ENCODE measurements at regions not wholly inside any gene's neighbourhood (a gene's known extent, or its start where the extent isn't known, plus 50 kb on each side); places are given as distances from the start of the nearest gene placed in this dataset.
"Not testable (repeated sequence)": the region's sequence is repeated elsewhere in the genome, so short reads cannot be mapped to it uniquely, and the experiment has no call there.

GRCh38 chr15:67925182-67925581 is 85.3 kb upstream of the RNU6-1 start:
- no peaks in the 10 kb centered on the region for H3K4me1 Mint-ChIP-seq
- H3K9me3 Mint-ChIP-seq = peaks cover 4% of the 10 kb centered on the region
- no peaks in the 10 kb centered on the region for H3K36me3 Mint-ChIP-seq (ENCODE audit: low read depth)
- no peaks in the 10 kb centered on the region for H3K27me3 Mint-ChIP-seq
- ChIA-PET CTCF (no interaction called here), POLR2A (no interaction called here)
- DNase-seq = no peak
- no peak overlapping the region for H3K4me3 Mint-ChIP-seq
- no peak overlapping the region for H3K27ac Mint-ChIP-seq

- no peak for DNase-seq
- Mint-ChIP-seq H3K36me3 (ENCODE audit: low read depth) (no peaks in the 10 kb centered on the region), H3K4me3 (no peak overlapping the region), H3K27ac (no peak overlapping the region), H3K27me3 (no peaks in the 10 kb centered on the region), H3K4me1 (no peaks in the 10 kb centered on the region), H3K9me3 (peaks cover 2% of the 10 kb centered on the region)
- CTCF ChIA-PET = no interaction called here
- POLR2A ChIA-PET = no interaction called here
Observed at GRCh38 chr15:67927501-67928168, 87.8 kb upstream of the RNU6-1 start.

GRCh38 chr15:67928666-67929065 is 88.8 kb upstream of the RNU6-1 start:
- no peaks in the 10 kb centered on the region for H3K27me3 Mint-ChIP-seq
- DNase-seq = no peak
- no peak overlapping the region for H3K4me3 Mint-ChIP-seq
- H3K27ac Mint-ChIP-seq = no peak overlapping the region
- H3K4me1 Mint-ChIP-seq = no peaks in the 10 kb centered on the region
- H3K36me3 Mint-ChIP-seq (ENCODE audit: low read depth) = no peaks in the 10 kb centered on the region
- ChIA-PET POLR2A (no interaction called here), CTCF (no interaction called here)
- peaks cover 2% of the 10 kb centered on the region for H3K9me3 Mint-ChIP-seq

- no peaks in the 10 kb centered on the region for H3K9me3 Mint-ChIP-seq
- peaks cover 2% of the 10 kb centered on the region for H3K27me3 Mint-ChIP-seq
- ChIA-PET POLR2A (no interaction called here), CTCF (no interaction called here)
- no peaks in the 10 kb centered on the region for H3K4me1 Mint-ChIP-seq
- DNase-seq = no peak
- no peaks in the 10 kb centered on the region for H3K36me3 Mint-ChIP-seq (ENCODE audit: low read depth)
- no peak overlapping the region for H3K27ac Mint-ChIP-seq
- no peak overlapping the region for H3K4me3 Mint-ChIP-seq
Observed at GRCh38 chr15:67930720-67931119, 90.9 kb upstream of the RNU6-1 start.

- Mint-ChIP-seq H3K36me3 (ENCODE audit: low read depth) (no peaks in the 10 kb centered on the region), H3K27ac (no peak overlapping the region), H3K27me3 (peaks cover 2% of the 10 kb centered on the region), H3K4me3 (no peak overlapping the region), H3K9me3 (no peaks in the 10 kb centered on the region), H3K4me1 (no peaks in the 10 kb centered on the region)
- no peak for DNase-seq
- POLR2A ChIA-PET = no interaction called here
- CTCF ChIA-PET = no interaction called here
Observed at GRCh38 chr15:67931861-67932260, 92.0 kb upstream of the RNU6-1 start.

- H3K4me1 Mint-ChIP-seq; H3K36me3 Mint-ChIP-seq (ENCODE audit: low read depth); DNase-seq; H3K27me3 Mint-ChIP-seq; H3K9me3 Mint-ChIP-seq; H3K27ac Mint-ChIP-seq; CTCF ChIA-PET; H3K4me3 Mint-ChIP-seq: not testable (repeated sequence)
- POLR2A ChIA-PET = interaction anchor here (0.9 kb wide), 1 partner anchor 9 kb away, joined by 5 read pairs; no protein-coding TSS in a partner anchor
Observed at GRCh38 chr15:67934126-67934525, 94.3 kb upstream of the RNU6-1 start.

- ChIA-PET POLR2A (no interaction called here), CTCF (interaction anchor here (0.7 kb wide), 1 partner anchor 41 kb away, joined by 6 read pairs; no protein-coding TSS in a partner anchor)
- Mint-ChIP-seq H3K9me3 (no peaks in the 10 kb centered on the region), H3K4me1 (no peaks in the 10 kb centered on the region), H3K27ac (no peak overlapping the region), H3K36me3 (ENCODE audit: low read depth) (no peaks in the 10 kb centered on the region), H3K4me3 (no peak overlapping the region), H3K27me3 (peaks cover 2% of the 10 kb centered on the region)
- no peak for DNase-seq
Observed at GRCh38 chr15:67935244-67935643, 95.4 kb upstream of the RNU6-1 start.

- Mint-ChIP-seq H3K9me3 (no peaks in the 10 kb centered on the region), H3K27me3 (peaks cover 2% of the 10 kb centered on the region), H3K36me3 (ENCODE audit: low read depth) (no peaks in the 10 kb centered on the region), H3K4me3 (no peak overlapping the region), H3K4me1 (no peaks in the 10 kb centered on the region), H3K27ac (no peak overlapping the region)
- no peak for DNase-seq
- CTCF ChIA-PET = no interaction called here
- POLR2A ChIA-PET = no interaction called here
Observed at GRCh38 chr15:67936258-67936657, 96.4 kb upstream of the RNU6-1 start.

GRCh38 chr15:67937153-67937761 is 97.4 kb upstream of the RNU6-1 start:
- no peak for DNase-seq
- CTCF ChIA-PET = no interaction called here
- POLR2A ChIA-PET = no interaction called here

GRCh38 chr15:67939179-67939578 is 99.3 kb upstream of the RNU6-1 start:
- H3K27me3 Mint-ChIP-seq; H3K4me3 Mint-ChIP-seq; DNase-seq; CTCF ChIA-PET; H3K4me1 Mint-ChIP-seq; POLR2A ChIA-PET; H3K27ac Mint-ChIP-seq; H3K36me3 Mint-ChIP-seq (ENCODE audit: low read depth); H3K9me3 Mint-ChIP-seq: not testable (repeated sequence)

More at GRCh38 chr15:67937153-67937761, 97.4 kb upstream of the RNU6-1 start:
- no peak overlapping the region for H3K4me3 Mint-ChIP-seq
- H3K36me3 Mint-ChIP-seq (ENCODE audit: low read depth) = no peaks in the 10 kb centered on the region
- no peaks in the 10 kb centered on the region for H3K9me3 Mint-ChIP-seq
- H3K27ac Mint-ChIP-seq = no peak overlapping the region
- H3K4me1 Mint-ChIP-seq = no peaks in the 10 kb centered on the region
- peaks cover 5% of the 10 kb centered on the region for H3K27me3 Mint-ChIP-seq

- H3K9me3 Mint-ChIP-seq; H3K27ac Mint-ChIP-seq; H3K27me3 Mint-ChIP-seq; H3K36me3 Mint-ChIP-seq (ENCODE audit: low read depth); H3K4me1 Mint-ChIP-seq; POLR2A ChIA-PET; H3K4me3 Mint-ChIP-seq; DNase-seq; CTCF ChIA-PET: not testable (repeated sequence)
Observed at GRCh38 chr15:67939588-67940323, 99.9 kb upstream of the RNU6-1 start.

GRCh38 chr15:67940324-67940719 is 100.5 kb upstream of the RNU6-1 start:
- CTCF ChIA-PET = no interaction called here
- POLR2A ChIA-PET = no interaction called here
- DNase-seq = no peak
- Mint-ChIP-seq H3K27ac (no peak overlapping the region), H3K36me3 (ENCODE audit: low read depth) (no peaks in the 10 kb centered on the region), H3K9me3 (no peaks in the 10 kb centered on the region), H3K4me3 (no peak overlapping the region), H3K27me3 (peaks cover 3% of the 10 kb centered on the region), H3K4me1 (no peaks in the 10 kb centered on the region)

- CTCF ChIA-PET = no interaction called here
- peaks cover 3% of the 10 kb centered on the region for H3K27me3 Mint-ChIP-seq
- H3K27ac Mint-ChIP-seq = no peak overlapping the region
- H3K36me3 Mint-ChIP-seq (ENCODE audit: low read depth) = no peaks in the 10 kb centered on the region
- peaks cover 5% of the 10 kb centered on the region for H3K4me1 Mint-ChIP-seq
- H3K4me3 Mint-ChIP-seq = no peak overlapping the region
- no peaks in the 10 kb centered on the region for H3K9me3 Mint-ChIP-seq
- no peak for DNase-seq
- POLR2A ChIA-PET = no interaction called here
Observed at GRCh38 chr15:67941648-67942310, 101.9 kb upstream of the RNU6-1 start.
